H1 (cell line): ENCODE measurements at regions not wholly inside any gene's neighbourhood (a gene's known extent, or its start where the extent isn't known, plus 50 kb on each side); places are given as distances from the start of the nearest gene placed in this dataset.

ENCODE experiments used
- NRF1 ChIP-seq: IDR thresholded peaks from 2 replicates; pipeline ENCODE4 v1.6.1; 2011; ENCODE audit warnings: mild to moderate bottlenecking, low read depth, low read length, improper control_type of control experiment

GRCh38 chr1:29906927-29907326, 670.6 kb downstream of the PTPRU start (continued):
- no peak for TF ChIP-seq NRF1
